Activated CD4-positive, alpha-beta T cell treated with anti-CD3 and anti-CD28 coated beads, Interleukin-2, Interleukin-4, amounts not matched to agents 100 ng/mL and 50 ng/mL, durations not matched to agents 16 hours and 8 hours (primary cell): ENCODE measurements at regions not wholly inside any gene's neighbourhood (a gene's known extent, or its start where the extent isn't known, plus 50 kb on each side); places are given as distances from the start of the nearest gene placed in this dataset.
"Not testable (repeated sequence)": the region's sequence is repeated elsewhere in the genome, so short reads cannot be mapped to it uniquely, and the experiment has no call there.

Experiments used
- DNase-seq: peaks from one replicate; pipeline ENCODE4 v3.0.0-alpha.2; 2020; ENCODE audit warnings: low spot score

- DNase-seq: no peak
Measured at GRCh38 chr7:69246758-69247157, 351.5 kb upstream of the AUTS2 start.

- not testable (repeated sequence) for DNase-seq
Measured at GRCh38 chr7:69248382-69248828, 349.9 kb upstream of the AUTS2 start.

GRCh38 chr7:69250958-69251357 is 347.3 kb upstream of the AUTS2 start:
- no peak for DNase-seq

GRCh38 chr7:69254643-69255042 is 343.6 kb upstream of the AUTS2 start:
- no peak for DNase-seq

GRCh38 chr7:69256634-69257081 is 341.6 kb upstream of the AUTS2 start:
- DNase-seq: no peak

- no peak for DNase-seq
Measured at GRCh38 chr7:69257592-69257991, 340.7 kb upstream of the AUTS2 start.

- DNase-seq: no peak
Measured at GRCh38 chr7:69259445-69259844, 338.8 kb upstream of the AUTS2 start.

- no peak for DNase-seq
Measured at GRCh38 chr7:69260023-69260422, 338.3 kb upstream of the AUTS2 start.

- DNase-seq: no peak
Measured at GRCh38 chr7:69263550-69263949, 334.7 kb upstream of the AUTS2 start.

GRCh38 chr7:69269806-69270205 is 328.5 kb upstream of the AUTS2 start:
- no peak for DNase-seq

GRCh38 chr7:69272101-69272500 is 326.2 kb upstream of the AUTS2 start:
- DNase-seq: no peak

- no peak for DNase-seq
Measured at GRCh38 chr7:69276011-69276729, 322.1 kb upstream of the AUTS2 start.

GRCh38 chr7:69277366-69277765 is 320.9 kb upstream of the AUTS2 start:
- no peak for DNase-seq

GRCh38 chr7:69282946-69283345 is 315.3 kb upstream of the AUTS2 start:
- no peak for DNase-seq

GRCh38 chr7:69283421-69283820 is 314.9 kb upstream of the AUTS2 start:
- no peak for DNase-seq

GRCh38 chr7:69285854-69286253 is 312.4 kb upstream of the AUTS2 start:
- no peak for DNase-seq

GRCh38 chr7:69295977-69296376 is 302.3 kb upstream of the AUTS2 start:
- DNase-seq: no peak

GRCh38 chr7:69301253-69301652 is 297.0 kb upstream of the AUTS2 start:
- DNase-seq: no peak

GRCh38 chr7:69309601-69310000 is 288.7 kb upstream of the AUTS2 start:
- DNase-seq: no peak

- no peak for DNase-seq
Measured at GRCh38 chr7:69311489-69311888, 286.8 kb upstream of the AUTS2 start.

GRCh38 chr7:69313852-69314251 is 284.4 kb upstream of the AUTS2 start:
- not testable (repeated sequence) for DNase-seq

GRCh38 chr7:69318794-69319193 is 279.5 kb upstream of the AUTS2 start:
- DNase-seq: no peak

GRCh38 chr7:69328516-69328915 is 269.8 kb upstream of the AUTS2 start:
- no peak for DNase-seq

GRCh38 chr7:69334701-69335100 is 263.6 kb upstream of the AUTS2 start:
- DNase-seq: no peak
